GM12865 (cell line): ENCODE measurements at regions not wholly inside any gene's neighbourhood (a gene's known extent, or its start where the extent isn't known, plus 50 kb on each side); places are given as distances from the start of the nearest gene placed in this dataset.

Experiments used
- DNase-seq: peaks from one replicate; pipeline ENCODE4 v3.0.0; 2010; ENCODE audit warnings: low read depth
- H3K4me3 ChIP-seq: 2 replicates; pipeline ENCODE4 v1.5.1; 2011; ENCODE audit warnings: mild to moderate bottlenecking, low read depth, low read length, control low read depth
- CTCF ChIP-seq: IDR thresholded peaks from 2 replicates; pipeline ENCODE4 v1.5.1; 2011; ENCODE audit warnings: low read length, control low read depth, low read depth, inconsistent platforms; ENCODE audit not compliant: insufficient read depth; ENCODE audit errors: missing control alignments

DNA sequence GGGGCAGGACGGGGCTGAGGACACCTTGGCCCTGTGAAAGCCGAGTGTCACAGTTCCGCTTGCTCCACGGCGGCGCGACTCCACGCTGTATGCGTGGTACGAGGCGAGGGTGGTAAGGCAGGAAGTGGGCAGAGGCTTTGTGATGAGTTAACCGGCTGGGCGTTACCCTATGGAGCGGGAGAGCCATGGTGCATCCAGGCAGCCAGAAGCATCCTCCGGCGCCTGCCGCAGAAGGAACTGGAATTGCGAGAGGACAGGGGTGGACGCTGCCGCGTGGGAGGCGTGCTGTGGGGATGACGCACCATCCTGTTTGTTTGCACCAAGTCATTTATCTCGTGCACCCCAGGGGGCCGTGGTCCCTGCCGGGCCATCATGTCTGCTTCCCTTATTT lies 643.9 kb downstream of the BRD1 start:
- TF ChIP-seq CTCF = no peak
- no peak for DNase-seq
- H3K4me3 ChIP-seq = no peak overlapping the region

DNA sequence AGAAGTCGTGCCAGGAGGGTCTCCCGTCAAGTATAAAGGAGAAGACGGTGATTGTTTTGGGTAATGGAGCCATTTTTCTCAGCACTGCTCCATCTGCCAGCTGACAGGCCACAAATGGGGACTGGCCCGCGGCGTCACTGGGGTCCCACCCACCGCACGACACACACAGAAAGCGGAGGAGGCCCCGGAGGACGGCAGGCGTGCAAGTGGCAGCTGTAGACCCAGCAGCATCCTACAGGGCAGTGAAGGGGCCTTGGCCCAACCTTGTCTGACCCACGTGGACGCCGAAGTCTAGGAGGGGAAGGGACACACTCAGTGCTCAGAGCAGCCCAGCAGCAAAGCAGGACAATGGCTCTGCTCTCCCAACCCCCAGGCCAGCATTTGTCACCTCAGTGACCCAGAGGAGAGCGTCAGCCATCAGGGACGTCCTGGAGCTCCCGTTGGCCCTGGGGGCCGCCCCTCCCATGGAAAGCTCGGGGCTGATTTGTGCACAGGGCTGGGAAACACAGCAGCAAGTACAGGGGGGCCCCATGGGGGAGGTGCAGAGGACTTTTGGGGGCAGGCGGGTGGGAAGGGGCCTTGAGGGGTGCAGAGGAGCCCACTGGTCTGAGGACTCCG lies 644.4 kb downstream of the BRD1 start:
- TF ChIP-seq CTCF = no peak
- no peak for DNase-seq
- H3K4me3 ChIP-seq = no peak overlapping the region

GRCh38 chr22:49182416-49182815 lies 645.3 kb downstream of the BRD1 start:
- no peak overlapping the region for H3K4me3 ChIP-seq
- TF ChIP-seq CTCF = no peak
- no peak for DNase-seq

DNA sequence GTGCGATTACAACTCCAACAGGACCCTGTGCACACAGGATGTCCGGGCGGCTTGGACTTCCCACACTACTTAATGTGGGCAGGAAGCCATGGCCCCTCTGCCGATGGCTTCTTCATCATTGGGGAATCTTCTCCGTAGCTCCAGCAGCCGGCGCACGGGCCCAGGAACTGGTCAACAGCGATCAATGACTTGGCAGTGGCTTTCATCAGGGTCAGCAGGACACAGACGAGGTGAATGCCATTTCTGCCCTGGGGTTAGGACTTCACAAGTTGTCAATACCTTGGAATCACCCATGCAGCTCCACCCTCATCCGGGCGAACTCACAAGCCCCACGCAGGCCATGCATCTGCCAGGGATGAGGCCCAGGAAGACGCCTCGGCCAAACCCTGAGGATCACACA lies 645.7 kb downstream of the BRD1 start:
- DNase-seq = no peak
- TF ChIP-seq CTCF = no peak
- no peak overlapping the region for H3K4me3 ChIP-seq

DNA sequence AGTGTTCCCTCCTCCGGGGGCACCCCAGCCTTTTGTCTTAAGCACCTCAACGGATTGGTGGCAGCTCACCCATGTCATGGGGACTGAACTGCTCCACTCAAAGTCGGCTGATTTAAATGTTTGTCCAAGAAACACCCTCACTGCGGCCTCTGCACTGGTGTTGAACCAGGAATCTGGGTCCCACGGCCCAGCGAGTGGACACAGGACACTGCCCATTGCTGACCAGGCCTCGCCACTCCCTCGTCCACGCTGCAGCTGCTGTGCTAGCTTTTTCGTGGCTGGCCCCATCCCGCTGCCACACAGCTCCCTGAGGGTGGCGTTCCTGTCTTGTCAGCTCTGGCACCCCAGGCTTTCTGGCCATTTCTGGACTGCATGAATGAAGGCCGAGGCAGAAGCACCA lies 646.2 kb downstream of the BRD1 start:
- no peak for DNase-seq
- TF ChIP-seq CTCF = no peak

DNA sequence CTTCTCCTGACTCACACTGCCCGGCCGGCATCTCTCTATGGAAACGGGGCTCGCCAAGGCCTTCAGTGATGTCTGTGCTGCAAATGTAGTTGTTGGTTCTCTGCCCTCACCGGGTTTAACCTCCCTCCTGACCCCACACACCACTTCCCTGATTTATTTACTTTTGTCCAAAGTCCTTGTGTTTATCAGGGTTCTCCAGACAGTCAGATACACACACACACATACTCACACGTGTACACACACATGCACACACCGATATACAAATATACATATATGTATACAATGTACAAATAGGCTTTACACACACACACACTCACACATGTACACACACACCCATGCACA lies 647.0 kb downstream of the BRD1 start:
- H3K4me3 ChIP-seq = no peak overlapping the region
- TF ChIP-seq CTCF = no peak
- no peak for DNase-seq

More for the DNA sequence above, 646.2 kb downstream of the BRD1 start:
- H3K4me3 ChIP-seq = no peak overlapping the region
